ENCODE measurements at regions not wholly inside any gene's neighbourhood (a gene's known extent, or its start where the extent isn't known, plus 50 kb on each side); places are given as distances from the start of the nearest gene placed in this dataset.

- no peak for TF ChIP-seq CHD2 (IDR thresholded peaks at IDR 0.05; ENCODE audit: low read length)
- TF ChIP-seq EGR1 (IDR thresholded peaks at IDR 0.05; ENCODE audit: borderline replicate concordance, low read depth, low read length) = no peak
- TF ChIP-seq CTCF (IDR thresholded peaks at IDR 0.05; ENCODE audit: control extremely low read depth in 1 of 3, insufficient read depth in 1 of 3, low read depth in 1 of 3, low read length in 3 of 3) = no peak
- TF ChIP-seq POLR2A (IDR thresholded peaks at IDR 0.05; ENCODE audit: control extremely low read depth in 1 of 2, low read depth in 2 of 2, low read length in 2 of 2) = no peak
- no peak for TF ChIP-seq EP300 (IDR thresholded peaks at IDR 0.05; ENCODE audit: borderline replicate concordance in 1 of 2, low read depth in 2 of 2, low read length in 2 of 2)
- TF ChIP-seq YY1 (IDR thresholded peaks at IDR 0.05; ENCODE audit: low read depth, low read length) = no peak
- no peak for TF ChIP-seq USF2 (IDR thresholded peaks at IDR 0.05; ENCODE audit: low read length)
- TF ChIP-seq SRF (IDR thresholded peaks at IDR 0.05; ENCODE audit: low read depth, low read length) = no peak
- TF ChIP-seq EZH2 (IDR thresholded peaks at IDR 0.05; ENCODE audit: low read depth, low read length, severe bottlenecking) = no peak
Measured at GRCh38 chr3:103968131-103968530, 1398.6 kb upstream of the ALCAM start.
